NCI-H446 (cell line): ENCODE measurements at regions not wholly inside any gene's neighbourhood (a gene's known extent, or its start where the extent isn't known, plus 50 kb on each side); places are given as distances from the start of the nearest gene placed in this dataset.

Source experiments
- DNase-seq, 2 experiments: peaks; one replicate each; lab custom pipeline; 2025; lab: John Stamatoyannopoulos, UW

GRCh38 chr10:79007018-79007417 lies 61.7 kb upstream of the ZMIZ1 start:
- DNase-seq = no peak

- DNase-seq = peak in 1 of 2 experiments; percentile 43
Observed at GRCh38 chr10:79007421-79008319, 61.1 kb upstream of the ZMIZ1 start.

DNA sequence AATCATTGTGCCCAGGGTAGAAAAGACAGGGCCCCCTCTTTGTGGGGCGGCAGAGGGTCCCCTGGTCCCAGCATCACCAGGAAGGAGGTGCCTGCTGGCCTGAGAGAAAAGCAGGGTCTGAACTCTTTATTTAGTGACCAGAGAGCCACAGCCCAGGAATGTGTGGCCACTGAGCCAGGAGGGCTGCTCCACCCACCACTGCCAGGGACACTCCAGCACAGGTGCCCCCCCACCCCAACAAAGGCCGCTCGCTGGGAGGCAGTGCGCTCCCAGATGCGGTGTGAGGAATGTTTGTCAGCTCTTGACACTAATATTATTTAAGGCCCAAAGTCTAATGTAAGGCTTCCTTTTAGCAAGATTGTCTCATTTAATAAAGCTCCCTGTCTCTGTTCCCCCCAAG lies 59.6 kb upstream of the ZMIZ1 start:
- DNase-seq = no peak

DNA sequence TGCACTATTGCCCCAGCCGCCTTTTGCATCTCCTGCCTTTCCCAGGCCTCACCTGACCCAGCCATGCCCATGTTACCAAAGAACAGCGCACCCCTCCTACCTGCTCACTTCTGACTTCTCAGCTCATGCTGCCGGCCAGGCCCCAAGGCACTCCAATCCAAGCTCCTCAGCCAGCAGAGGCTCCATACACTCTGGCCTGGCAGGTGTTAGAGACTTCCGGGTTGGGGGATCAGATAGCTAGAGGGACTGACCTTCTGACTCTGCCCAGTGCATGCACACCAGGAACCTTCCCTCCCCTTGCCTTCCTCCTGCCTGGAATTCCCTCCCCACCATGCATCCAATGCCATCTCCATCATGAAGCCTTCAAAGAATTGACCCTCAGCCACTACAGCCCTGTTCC lies 56.2 kb upstream of the ZMIZ1 start:
- no peak for DNase-seq

DNA sequence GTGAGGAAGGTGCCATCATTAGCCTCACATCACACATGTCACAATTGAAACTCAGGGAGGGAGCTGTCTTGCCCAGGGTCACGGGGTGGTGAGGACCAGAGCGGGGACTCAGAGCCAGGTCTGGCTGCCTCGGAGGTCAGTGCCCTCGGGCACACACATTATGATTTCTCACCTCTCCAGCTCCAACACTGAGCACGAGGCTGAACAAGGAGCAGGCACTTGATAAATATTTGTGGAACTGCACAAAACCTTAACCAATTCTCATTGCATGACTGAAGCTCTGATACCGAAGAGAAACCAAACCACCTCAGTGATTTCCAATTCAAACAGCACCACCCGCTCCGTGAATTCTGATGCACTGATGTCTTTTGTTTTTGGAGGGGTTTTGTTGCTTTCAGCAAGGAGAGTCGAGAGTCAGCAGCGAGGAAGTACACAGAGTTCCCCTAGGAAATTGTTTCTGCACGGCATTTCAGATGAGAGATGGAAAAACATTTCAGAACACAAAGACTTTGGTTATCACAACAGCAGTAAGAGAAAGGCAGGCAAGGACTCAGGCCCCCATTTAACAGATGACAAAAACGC lies 55.3 kb upstream of the ZMIZ1 start:
- no peak for DNase-seq

DNA sequence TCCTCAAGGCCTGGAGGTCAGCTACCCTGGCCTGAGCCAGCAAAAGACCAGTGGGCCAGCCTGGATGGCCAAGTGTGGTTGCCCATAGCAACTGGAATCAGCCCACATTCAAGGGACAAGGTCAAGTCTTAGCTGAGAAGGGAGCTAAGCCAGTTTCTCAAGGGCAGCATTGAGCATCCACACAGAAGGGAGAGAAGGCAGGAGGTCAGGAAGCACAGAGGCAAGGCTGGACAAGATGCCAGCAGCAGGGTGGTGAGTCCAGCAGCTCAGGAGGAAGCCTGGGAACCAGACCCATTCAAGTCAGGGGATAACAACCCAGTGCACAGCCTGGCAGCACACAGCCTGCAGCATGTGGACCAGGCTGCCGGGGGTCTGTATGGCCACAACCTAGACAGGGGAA lies 54.0 kb upstream of the ZMIZ1 start:
- no peak for DNase-seq

- DNase-seq = no peak
Observed at GRCh38 chr10:79017882-79018520, 50.8 kb upstream of the ZMIZ1 start.

GRCh38 chr10:79018521-79019011 lies 50.2 kb upstream of the ZMIZ1 start:
- DNase-seq = peak in 1 of 2 experiments; percentile 48
